ENCODE measurements at regions not wholly inside any gene's neighbourhood (a gene's known extent, or its start where the extent isn't known, plus 50 kb on each side); places are given as distances from the start of the nearest gene placed in this dataset.

DNA sequence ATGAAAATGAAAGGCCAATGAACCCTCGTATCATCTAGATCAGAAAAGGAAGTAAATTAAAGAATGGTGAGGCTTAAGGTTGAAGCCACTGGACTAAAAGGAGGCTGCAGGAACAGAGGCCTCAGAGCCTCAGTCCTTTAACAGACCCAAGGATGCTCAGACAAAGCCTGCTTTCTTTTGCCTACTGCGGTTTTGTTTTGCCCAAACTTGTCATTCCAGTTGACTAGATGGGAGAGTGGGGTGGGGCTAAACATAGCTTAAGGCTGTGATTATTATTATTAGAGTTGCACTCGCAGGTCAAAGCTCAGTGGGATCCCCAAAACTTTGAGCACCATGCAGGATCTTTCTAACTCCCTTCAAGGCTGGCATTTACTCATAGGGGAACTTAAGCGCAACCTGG lies 163.9 kb downstream of the RBM46 start:
- Histone ChIP-seq H3K27me3 (replicated peaks; ENCODE audit: insufficient read depth) (no peaks in the 10 kb centered on the region), H3K4me3 (no peak overlapping the region), H3K27ac (no peak overlapping the region), H3K36me3 (no peaks in the 10 kb centered on the region), H3K9me3 (no peaks in the 10 kb centered on the region), H3K4me1 (ENCODE audit: control insufficient read depth in 1 of 2, low read depth in 2 of 2) (no peaks in the 10 kb centered on the region)
- TF ChIP-seq, protein P1, sequence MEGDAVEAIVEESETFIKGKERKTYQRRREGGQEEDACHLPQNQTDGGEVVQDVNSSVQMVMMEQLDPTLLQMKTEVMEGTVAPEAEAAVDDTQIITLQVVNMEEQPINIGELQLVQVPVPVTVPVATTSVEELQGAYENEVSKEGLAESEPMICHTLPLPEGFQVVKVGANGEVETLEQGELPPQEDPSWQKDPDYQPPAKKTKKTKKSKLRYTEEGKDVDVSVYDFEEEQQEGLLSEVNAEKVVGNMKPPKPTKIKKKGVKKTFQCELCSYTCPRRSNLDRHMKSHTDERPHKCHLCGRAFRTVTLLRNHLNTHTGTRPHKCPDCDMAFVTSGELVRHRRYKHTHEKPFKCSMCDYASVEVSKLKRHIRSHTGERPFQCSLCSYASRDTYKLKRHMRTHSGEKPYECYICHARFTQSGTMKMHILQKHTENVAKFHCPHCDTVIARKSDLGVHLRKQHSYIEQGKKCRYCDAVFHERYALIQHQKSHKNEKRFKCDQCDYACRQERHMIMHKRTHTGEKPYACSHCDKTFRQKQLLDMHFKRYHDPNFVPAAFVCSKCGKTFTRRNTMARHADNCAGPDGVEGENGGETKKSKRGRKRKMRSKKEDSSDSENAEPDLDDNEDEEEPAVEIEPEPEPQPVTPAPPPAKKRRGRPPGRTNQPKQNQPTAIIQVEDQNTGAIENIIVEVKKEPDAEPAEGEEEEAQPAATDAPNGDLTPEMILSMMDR (IDR thresholded peaks at IDR 0.05) = no peak
- DNase-seq (ENCODE audit: low spot score) = no peak
- no peak for ATAC-seq (ENCODE audit: insufficient number of reproducible peaks, low FRiP score, low read depth)

DNA sequence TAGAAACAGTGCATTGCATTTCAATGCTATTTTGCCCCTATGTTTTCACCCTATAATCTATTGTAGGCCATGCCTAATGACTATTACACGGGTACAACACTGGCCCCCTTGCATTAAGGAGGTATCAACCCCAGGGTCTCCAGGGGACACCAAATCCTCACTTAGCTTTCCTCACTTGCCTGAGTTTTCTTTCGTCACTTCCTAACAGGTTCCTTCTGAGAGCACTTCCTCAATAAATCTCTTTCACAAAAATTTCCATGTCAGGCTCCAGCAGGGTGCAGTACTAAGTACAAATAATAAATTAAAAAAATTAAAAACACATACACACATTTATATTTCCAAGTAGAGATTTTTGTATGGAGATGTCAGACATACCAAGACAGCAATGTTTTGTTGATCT lies 165.0 kb downstream of the RBM46 start:
- no peaks in the 10 kb centered on the region for H3K36me3 ChIP-seq
- DNase-seq (ENCODE audit: low spot score) = no peak
- H3K4me1 ChIP-seq (ENCODE audit: control insufficient read depth in 1 of 2, low read depth in 2 of 2) = no peaks in the 10 kb centered on the region
- no peak overlapping the region for H3K27ac ChIP-seq
- H3K9me3 ChIP-seq = no peaks in the 10 kb centered on the region
- TF ChIP-seq, protein P1 (IDR thresholded peaks at IDR 0.05) = no peak
- no peak overlapping the region for H3K4me3 ChIP-seq
- no peaks in the 10 kb centered on the region for H3K27me3 ChIP-seq (replicated peaks; ENCODE audit: insufficient read depth)
- ATAC-seq (ENCODE audit: insufficient number of reproducible peaks, low FRiP score, low read depth) = no peak

DNA sequence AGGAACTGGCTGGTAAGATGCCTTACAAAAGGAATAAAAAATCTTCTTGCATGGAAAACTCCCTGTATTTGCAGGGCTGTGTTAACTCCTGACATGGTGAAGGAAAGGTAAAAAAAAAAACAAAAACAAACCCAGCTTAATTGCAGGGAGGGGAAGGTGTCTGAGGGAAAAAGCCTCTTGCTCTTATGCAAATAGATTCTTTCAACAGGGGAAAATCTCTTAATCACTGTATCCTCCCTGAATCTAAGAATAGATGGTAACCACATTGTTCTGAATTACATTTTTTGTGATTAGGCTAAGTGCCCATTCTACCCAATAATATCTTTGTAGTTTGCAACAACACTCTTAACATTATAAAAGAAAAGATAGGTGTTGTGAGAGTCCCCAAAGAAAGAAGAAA lies 172.6 kb downstream of the RBM46 start:
- H3K27me3 ChIP-seq (replicated peaks; ENCODE audit: insufficient read depth) = no peaks in the 10 kb centered on the region
- no peak overlapping the region for H3K4me3 ChIP-seq
- H3K9me3 ChIP-seq = no peaks in the 10 kb centered on the region
- DNase-seq (ENCODE audit: low spot score) = no peak
- H3K4me1 ChIP-seq (ENCODE audit: control insufficient read depth in 1 of 2, low read depth in 2 of 2) = peaks cover 0 to 3% of the 10 kb centered on the region in 2 donors
- TF ChIP-seq, protein P1 (IDR thresholded peaks at IDR 0.05) = no peak
- ATAC-seq (ENCODE audit: insufficient number of reproducible peaks, low FRiP score, low read depth) = no peak
- no peaks in the 10 kb centered on the region for H3K36me3 ChIP-seq
- no peak overlapping the region for H3K27ac ChIP-seq

DNA sequence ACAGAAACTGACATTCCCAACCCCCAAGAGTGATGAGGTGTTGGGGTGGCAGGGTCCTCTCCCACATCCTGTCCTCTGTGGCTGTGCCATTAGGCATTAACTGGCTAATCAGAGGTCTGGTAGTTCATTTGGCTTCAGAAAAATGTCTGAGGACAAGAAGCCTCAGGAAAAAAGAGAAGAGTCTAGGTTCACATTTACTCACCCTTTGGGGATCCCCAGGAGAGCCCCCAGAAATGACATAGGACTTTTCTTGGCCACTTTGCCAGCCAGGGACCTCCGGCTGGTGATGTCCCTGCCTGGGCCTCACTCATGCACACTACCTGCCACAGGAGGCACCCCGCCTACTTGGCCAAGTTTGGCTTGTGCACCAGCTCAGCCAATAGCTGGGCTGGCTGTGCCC lies 173.0 kb downstream of the RBM46 start:
- peaks cover 3 to 7% of the 10 kb centered on the region in 2 donors for H3K4me1 ChIP-seq (ENCODE audit: control insufficient read depth in 1 of 2, low read depth in 2 of 2)
- ATAC-seq (ENCODE audit: insufficient number of reproducible peaks, low FRiP score, low read depth) = no peak
- H3K27ac ChIP-seq = no peak overlapping the region
- H3K36me3 ChIP-seq = no peaks in the 10 kb centered on the region
- DNase-seq (ENCODE audit: low spot score) = no peak
- H3K9me3 ChIP-seq = no peaks in the 10 kb centered on the region
- TF ChIP-seq, protein P1 (IDR thresholded peaks at IDR 0.05) = no peak
- H3K4me3 ChIP-seq = no peak overlapping the region
- H3K27me3 ChIP-seq (replicated peaks; ENCODE audit: insufficient read depth) = no peaks in the 10 kb centered on the region

DNA sequence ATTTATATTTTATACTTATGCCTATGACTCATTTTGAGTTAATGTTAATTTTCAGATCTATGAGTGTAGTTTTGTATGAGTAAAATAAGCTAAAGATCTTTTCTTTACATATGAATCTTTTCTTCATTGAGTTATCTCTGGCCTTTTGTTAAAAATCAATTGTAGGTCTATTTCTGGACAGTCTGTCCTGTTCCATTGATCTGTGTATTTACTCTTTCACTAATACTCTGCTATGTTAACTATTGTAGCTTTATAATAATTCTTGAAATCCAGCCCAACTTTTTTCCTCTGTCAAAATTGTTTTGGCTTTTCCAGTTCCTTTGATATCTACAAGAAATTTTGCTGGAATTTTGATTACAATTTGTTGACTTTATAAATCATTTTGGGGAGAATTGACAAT lies 177.0 kb downstream of the RBM46 start:
- DNase-seq (ENCODE audit: low spot score) (no peak), ATAC-seq (ENCODE audit: insufficient number of reproducible peaks, low FRiP score, low read depth) (no peak)
- H3K4me3 ChIP-seq = no peak overlapping the region
- H3K27ac ChIP-seq = no peak overlapping the region
- H3K36me3 ChIP-seq = no peaks in the 10 kb centered on the region
- H3K4me1 ChIP-seq (ENCODE audit: control insufficient read depth in 1 of 2, low read depth in 2 of 2) = peaks cover 3 to 9% of the 10 kb centered on the region in 2 donors
- no peaks in the 10 kb centered on the region for H3K9me3 ChIP-seq
- no peaks in the 10 kb centered on the region for H3K27me3 ChIP-seq (replicated peaks; ENCODE audit: insufficient read depth)
- TF ChIP-seq, protein P1 (IDR thresholded peaks at IDR 0.05) = no peak
